GM12872 (cell line): ENCODE measurements at regions not wholly inside any gene's neighbourhood (a gene's known extent, or its start where the extent isn't known, plus 50 kb on each side); places are given as distances from the start of the nearest gene placed in this dataset.

ENCODE experiments used
- CTCF ChIP-seq: IDR thresholded peaks from 3 replicates; pipeline ENCODE4 v1.5.1; 2011; ENCODE audit warnings: low read depth, mild to moderate bottlenecking, low read length, moderate library complexity; ENCODE audit not compliant: insufficient read depth

GRCh38 chrX:111010111-111010510 is 85.9 kb upstream of the PAK3 start:
- TF ChIP-seq CTCF: no peak

DNA sequence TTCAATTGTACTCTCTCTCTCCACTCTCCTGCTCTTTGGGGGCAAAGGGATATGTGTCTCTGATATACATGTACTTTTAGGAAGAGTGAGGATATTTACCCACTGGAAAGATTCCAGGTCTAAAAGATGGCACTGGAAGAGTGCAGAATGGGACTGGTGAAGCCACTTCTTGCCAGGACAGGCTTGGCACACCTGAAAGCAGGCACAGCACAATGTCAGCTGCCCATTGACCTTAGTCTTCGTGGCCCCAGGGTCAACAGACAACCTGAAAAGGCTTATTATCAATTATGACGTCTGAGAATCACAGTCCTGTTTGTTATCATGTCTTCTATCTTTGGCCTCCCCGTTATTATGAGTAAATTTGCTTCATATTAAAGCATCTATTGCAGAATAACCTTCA is 86.7 kb upstream of the PAK3 start:
- no peak for TF ChIP-seq CTCF

- no peak for TF ChIP-seq CTCF
Measured at GRCh38 chrX:111008126-111008525, 87.9 kb upstream of the PAK3 start.

GRCh38 chrX:111007238-111007637 is 88.8 kb upstream of the PAK3 start:
- no peak for TF ChIP-seq CTCF

DNA sequence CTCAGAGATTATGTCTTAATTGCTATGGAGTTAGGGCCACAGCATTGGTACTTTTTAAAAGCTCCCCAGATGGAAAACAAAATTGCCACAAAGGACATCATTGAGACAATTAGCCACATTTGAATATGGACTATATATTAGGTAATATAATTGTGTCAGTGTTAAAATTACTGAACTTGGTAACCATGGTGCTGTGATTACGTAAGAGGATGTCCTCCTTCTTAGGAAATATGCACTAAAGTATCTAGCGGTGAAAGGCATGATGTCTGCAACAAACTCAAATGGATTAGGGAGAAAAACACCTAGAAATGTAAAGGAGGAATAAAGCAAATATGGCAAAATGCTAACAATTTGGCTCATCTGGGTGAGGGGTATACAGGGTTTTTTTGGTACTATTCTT is 89.9 kb upstream of the PAK3 start:
- TF ChIP-seq CTCF: no peak

DNA sequence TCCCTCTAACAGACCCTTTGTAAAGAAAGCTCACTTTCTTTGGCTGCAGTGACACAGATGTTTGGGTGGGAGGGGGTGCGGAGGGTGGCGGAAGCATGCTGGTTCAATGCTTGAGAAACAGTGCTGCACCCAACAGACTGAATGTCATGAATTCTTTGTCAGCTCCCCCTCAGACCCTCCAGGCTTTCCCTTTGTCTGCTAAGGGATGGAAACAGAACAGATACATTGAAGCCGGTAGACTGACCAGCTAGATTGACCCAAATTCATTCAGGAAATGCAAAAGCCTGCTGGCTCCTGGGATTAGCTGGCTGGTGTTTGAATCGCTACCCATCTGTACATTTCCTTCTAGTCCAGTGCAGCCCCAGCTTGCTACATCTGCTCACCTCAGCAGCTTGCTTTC is 90.8 kb upstream of the PAK3 start:
- no peak for TF ChIP-seq CTCF

GRCh38 chrX:111003118-111003517 is 92.9 kb upstream of the PAK3 start:
- TF ChIP-seq CTCF: no peak

DNA sequence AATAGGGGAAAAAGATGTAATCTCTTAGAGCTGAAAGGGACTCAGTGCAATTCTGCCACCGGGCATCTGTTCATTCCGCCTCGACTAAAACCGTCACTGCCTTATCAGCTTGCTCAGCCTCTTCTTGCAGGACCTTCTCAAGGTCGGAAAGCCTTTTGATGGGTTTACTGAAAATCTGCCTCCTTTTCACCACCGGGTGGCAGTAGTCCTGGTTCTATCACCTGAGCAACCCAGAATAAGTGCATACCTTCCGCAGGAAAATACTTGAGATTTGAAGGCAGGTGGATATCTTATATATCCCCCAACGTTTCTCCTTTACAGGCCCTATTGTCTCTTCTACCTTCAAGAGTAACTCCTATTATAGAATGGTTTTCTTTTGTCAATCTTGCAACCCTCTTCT is 103.4 kb upstream of the PAK3 start:
- peak; percentile 54; the same call in 2 of the 3 replicates for TF ChIP-seq CTCF
